ENCODE measurements at regions not wholly inside any gene's neighbourhood (a gene's known extent, or its start where the extent isn't known, plus 50 kb on each side); places are given as distances from the start of the nearest gene placed in this dataset.

GRCh38 chr6:12421596-12421995 is 131.4 kb downstream of the EDN1 start:
- H3K14ac ChIP-seq (ENCODE audit: insufficient read length), result no peak overlapping the region
- H3K79me2 ChIP-seq (ENCODE audit: control insufficient read depth in 1 of 2, insufficient read depth in 2 of 2, low read length in 2 of 2), result no peaks in the 10 kb centered on the region
- H3K9me3 ChIP-seq (ENCODE audit: insufficient read depth in 2 of 2, low read depth in 1 of 2, low read length in 1 of 2), result peaks cover 0 to 2% of the 10 kb centered on the region in 2 experiments; a peak in 1 of 4 replicates
- no peak overlapping the region for H2BK12ac ChIP-seq (ENCODE audit: low read depth, low read length)
- H3K4me3 ChIP-seq (ENCODE audit: extremely low read depth in 1 of 4, insufficient read depth in 2 of 4, low read depth in 3 of 4, low read length in 4 of 4), result no peak overlapping the region
- no peak overlapping the region for H3K4me2 ChIP-seq (ENCODE audit: insufficient read depth in 1 of 2, low read depth in 2 of 2, low read length in 2 of 2)
- no peak overlapping the region for H3K4ac ChIP-seq (replicated peaks; ENCODE audit: insufficient read length, low read depth, low read length)
- no peaks in the 10 kb centered on the region for H3K23me2 ChIP-seq (ENCODE audit: low read depth, low read length)
- H4K5ac ChIP-seq (ENCODE audit: insufficient read length, low read depth, low read length), result no peak overlapping the region
- no peaks in the 10 kb centered on the region for H4K20me1 ChIP-seq (replicated peaks in 1 of 2; ENCODE audit: control insufficient read depth in 1 of 2, insufficient read depth in 2 of 2, low read length in 2 of 2)
- ChIA-PET CTCF (ENCODE audit: partially characterized antibody) (interaction anchor here (0.6 kb wide), 1 partner anchor 56 kb away, joined by 3 read pairs; no protein-coding TSS in a partner anchor), POLR2A (ENCODE audit: partially characterized antibody) (no interaction called here)
- H2BK5ac ChIP-seq (ENCODE audit: low read depth, low read length), result no peak overlapping the region
- H2BK120ac ChIP-seq (replicated peaks; ENCODE audit: low read depth, low read length), result no peak overlapping the region
- DNase-seq (ENCODE audit: low read depth in 1 of 2, low spot score in 2 of 2) (no peak), FAIRE-seq (no peak)
- H3K4me1 ChIP-seq (replicated peaks in 1 of 4; ENCODE audit: control insufficient read depth in 3 of 4, insufficient read depth in 4 of 4, low read length in 3 of 4), result peaks cover 0 to 4% (median 0%) of the 10 kb centered on the region in 4 experiments; a peak in 2 of 7 replicates
- H3K27ac ChIP-seq (ENCODE audit: low read depth, low read length), result no peak overlapping the region
- H3K18ac ChIP-seq (ENCODE audit: extremely low read depth, low read length), result no peak overlapping the region
- H4K8ac ChIP-seq (ENCODE audit: extremely low read depth, insufficient read depth, low read length), result no peak overlapping the region
- no peak overlapping the region for H4K91ac ChIP-seq (replicated peaks; ENCODE audit: insufficient read length, low read length)
- no peaks in the 10 kb centered on the region for H3K36me3 ChIP-seq (ENCODE audit: control insufficient read depth in 2 of 4, insufficient read depth in 4 of 4, low read length in 3 of 4)
- no peak overlapping the region; the same call in 1 of the 2 replicates for H2BK15ac ChIP-seq (ENCODE audit: low read length)
- no peak overlapping the region for H3K56ac ChIP-seq (replicated peaks; ENCODE audit: insufficient read length, low read depth, low read length)
- H2BK20ac ChIP-seq (ENCODE audit: low read length), result no peak overlapping the region
- no peak overlapping the region for H2AK5ac ChIP-seq (ENCODE audit: low read depth, low read length)
- 100% methylated on average over 1 of the region's 1 CpG; no CpG with 5 or more reads in 1 of the 2 experiments for whole genome bisulfite sequencing, 2 experiments (ENCODE audit: extremely low coverage in 1 of 2, insufficient coverage in 1 of 2, insufficient read length in 1 of 2, insufficient replicate concordance in 2 of 2, low coverage in 1 of 2, low lambda C conversion rate in 2 of 2, missing lambda C conversion rate in 1 of 2)
- H3K27me3 ChIP-seq (replicated peaks in 1 of 4; ENCODE audit: control insufficient read depth in 3 of 4, extremely low read depth in 1 of 4, insufficient read depth in 3 of 4, low read length in 3 of 4), result no peaks in the 10 kb centered on the region; a peak in 1 of 7 replicates
- no peaks in the 10 kb centered on the region for H3K79me1 ChIP-seq (ENCODE audit: low read depth, low read length)
- H2AFZ ChIP-seq (ENCODE audit: low read length), result no peak overlapping the region
- H3K23ac ChIP-seq (ENCODE audit: insufficient read length), result no peak overlapping the region
- no peak overlapping the region for H3K9ac ChIP-seq (replicated peaks in 1 of 4; ENCODE audit: extremely low read depth in 1 of 4, low read depth in 3 of 4, low read length in 3 of 4)
- no peak for TF ChIP-seq BRCA1 (IDR thresholded peaks at IDR 0.05; ENCODE audit: low read depth, low read length)
- TF ChIP-seq TCF12 (IDR thresholded peaks at IDR 0.05; ENCODE audit: low read depth, low read length), result no peak
- TF ChIP-seq SIX5 (IDR thresholded peaks at IDR 0.05; ENCODE audit: low read depth, low read length), result no peak
- no peak for TF ChIP-seq ATF3 (IDR thresholded peaks at IDR 0.05; ENCODE audit: insufficient read depth, low read depth, low read length)
- TF ChIP-seq TEAD4 (IDR thresholded peaks at IDR 0.05; ENCODE audit: low read depth, low read length), result no peak
- no peak for TF ChIP-seq SIRT6 (IDR thresholded peaks at IDR 0.05; ENCODE audit: low read length)
- no peak for TF ChIP-seq CBX5 (IDR thresholded peaks at IDR 0.05; ENCODE audit: low read depth, low read length)

Data from H1 (cell line).